ENCODE measurements at regions not wholly inside any gene's neighbourhood (a gene's known extent, or its start where the extent isn't known, plus 50 kb on each side); places are given as distances from the start of the nearest gene placed in this dataset.

DNA sequence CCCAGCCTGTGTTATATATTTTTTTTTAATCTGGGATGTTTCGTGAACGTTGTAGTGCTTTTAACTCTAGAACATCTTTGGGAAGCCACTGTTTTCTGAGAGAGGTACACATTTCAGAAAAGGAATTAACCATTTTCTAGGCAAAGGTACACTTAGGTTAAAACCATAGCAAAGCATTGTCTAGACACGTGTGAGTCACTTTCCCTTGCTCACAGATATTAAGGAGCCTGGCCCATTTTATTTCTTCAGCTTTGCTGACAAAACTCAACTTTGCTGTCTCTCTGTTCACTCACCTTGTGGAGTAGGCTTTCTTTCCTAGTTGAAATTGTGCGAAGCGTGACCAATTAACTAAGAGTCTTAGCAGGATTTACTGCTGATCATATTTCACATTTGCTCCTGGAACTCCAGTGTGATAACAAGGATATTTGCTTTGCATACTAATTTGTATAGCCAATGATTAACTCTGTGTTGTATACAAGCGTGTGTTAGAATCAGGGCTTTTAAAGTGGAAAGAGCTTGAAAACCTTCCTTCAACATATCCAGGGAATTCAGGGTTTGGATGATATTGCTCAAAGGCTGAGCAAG, 215.0 kb upstream of the AGAP1 start:
- H3K4me3 ChIP-seq (ENCODE audit: low read depth, low read length) = no peak overlapping the region
- no peak for DNase-seq (ENCODE audit: low read depth)
- no peak for TF ChIP-seq CTCF (IDR thresholded peaks at IDR 0.05; ENCODE audit: insufficient read depth, low read depth, low read length)

GRCh38 chr2:235279965-235280364, 213.9 kb upstream of the AGAP1 start:
- no peak for TF ChIP-seq CTCF (IDR thresholded peaks at IDR 0.05; ENCODE audit: insufficient read depth, low read depth, low read length)
- H3K4me3 ChIP-seq (ENCODE audit: low read depth, low read length) = no peak overlapping the region

GRCh38 chr2:235283246-235283645, 210.6 kb upstream of the AGAP1 start:
- DNase-seq (ENCODE audit: low read depth) = no peak
- H3K4me3 ChIP-seq (ENCODE audit: low read depth, low read length) = no peak overlapping the region
- TF ChIP-seq CTCF (IDR thresholded peaks at IDR 0.05; ENCODE audit: insufficient read depth, low read depth, low read length) = no peak

More at GRCh38 chr2:235279965-235280364, 213.9 kb upstream of the AGAP1 start:
- no peak for DNase-seq (ENCODE audit: low read depth)

DNA sequence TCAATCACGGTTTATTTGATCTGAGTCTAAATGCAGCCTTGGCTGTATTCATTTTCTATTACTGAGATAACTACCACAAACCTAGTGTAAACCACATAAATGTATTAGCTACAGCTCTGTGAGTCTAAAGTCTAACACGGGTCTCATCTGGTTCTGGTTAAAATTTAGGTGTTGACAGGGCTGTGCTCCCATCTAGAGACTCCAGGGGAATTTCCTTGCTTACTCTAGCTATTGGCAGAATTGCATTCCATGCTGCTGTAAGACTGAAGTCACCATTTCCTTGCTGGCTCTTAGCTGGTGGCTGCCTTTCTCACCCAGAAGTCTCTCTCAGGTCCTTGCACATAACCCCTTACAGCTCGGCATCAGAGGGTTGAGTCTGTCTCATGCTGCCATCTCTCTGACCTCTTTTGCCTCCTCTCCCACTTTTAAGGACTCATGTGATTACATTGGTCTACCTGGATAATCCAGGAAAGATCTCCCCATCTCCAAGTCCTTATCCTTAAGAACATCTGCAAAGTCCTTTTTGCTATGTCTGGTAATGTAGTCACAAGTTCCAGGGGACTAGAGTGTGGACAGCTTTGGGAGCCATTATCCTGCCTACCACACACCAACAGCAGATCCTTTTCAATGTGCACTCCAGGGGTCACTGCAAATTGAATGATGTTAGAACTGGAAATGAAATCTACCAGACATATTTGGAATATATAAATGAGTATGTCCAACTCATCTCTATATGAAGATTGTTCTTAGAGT, 207.0 kb upstream of the AGAP1 start:
- no peak for TF ChIP-seq CTCF (IDR thresholded peaks at IDR 0.05; ENCODE audit: insufficient read depth, low read depth, low read length)
- no peak overlapping the region for H3K4me3 ChIP-seq (ENCODE audit: low read depth, low read length)
- DNase-seq (ENCODE audit: low read depth) = peak; percentile 33

DNA sequence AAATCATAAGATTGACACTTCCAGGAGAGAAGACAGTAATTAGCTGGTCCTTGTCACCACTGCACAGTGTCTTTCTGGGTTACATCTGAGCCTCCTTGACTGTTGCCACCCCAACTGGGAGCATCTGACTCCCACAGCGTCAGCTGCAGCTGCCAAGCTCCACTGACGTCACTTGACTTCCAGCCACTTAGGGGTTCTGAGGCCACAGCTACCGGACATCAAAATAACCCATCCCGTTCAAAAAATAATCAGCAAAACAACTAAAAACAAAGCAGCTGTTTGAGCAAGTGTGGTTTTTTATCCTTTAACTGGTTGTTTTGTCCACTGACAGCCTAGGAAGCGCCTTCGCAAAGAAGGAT, 206.5 kb upstream of the AGAP1 start:
- TF ChIP-seq CTCF (IDR thresholded peaks at IDR 0.05; ENCODE audit: insufficient read depth, low read depth, low read length) = no peak
- DNase-seq (ENCODE audit: low read depth) = peak; percentile 60

GRCh38 chr2:235291461-235291860, 202.4 kb upstream of the AGAP1 start:
- no peak for DNase-seq (ENCODE audit: low read depth)
- no peak for TF ChIP-seq CTCF (IDR thresholded peaks at IDR 0.05; ENCODE audit: insufficient read depth, low read depth, low read length)
- no peak overlapping the region for H3K4me3 ChIP-seq (ENCODE audit: low read depth, low read length)

More for the DNA sequence above, 206.5 kb upstream of the AGAP1 start:
- no peak overlapping the region for H3K4me3 ChIP-seq (ENCODE audit: low read depth, low read length)
